HEK293 (cell line): ENCODE measurements at regions not wholly inside any gene's neighbourhood (a gene's known extent, or its start where the extent isn't known, plus 50 kb on each side); places are given as distances from the start of the nearest gene placed in this dataset.

Experiments
- CTCF ChIA-PET: fragments of 350-600 bp; formaldehyde crosslinking; extraction: SDS; loops from one replicate; lab custom pipeline; 2021; ENCODE audit warnings: antibody characterized with exemption; lab: Yijun Ruan, JAX
- POLR2A ChIA-PET: fragments of 300-600 bp; formaldehyde crosslinking; extraction: SDS; loops from one replicate; lab custom pipeline; 2020; ENCODE audit warnings: antibody characterized with exemption, inconsistent platforms; lab: Yijun Ruan, JAX
- H3K27ac ChIP-seq: fragments of 200-500 bp; sonication (Bioruptor generic); 2 replicates; pipeline ENCODE4 v1.5.1; 2014; ENCODE audit warnings: low read depth, low read length, control low read depth, inconsistent platforms; ENCODE audit errors: extremely low read depth
- H3K36me3 ChIP-seq, 2 experiments: fragments of 200-500 bp in 1 of 2; sonication (Bioruptor generic) in 1 of 2; 1 replicate in 1 of 2; 2 replicates in 1 of 2; pipeline ENCODE4 v1.5.1; 2014 to 2017; ENCODE audit warnings: inconsistent platforms in 2 of 2, low read length in 2 of 2; ENCODE audit not compliant: control insufficient read depth in 2 of 2, insufficient read depth in 1 of 2
- H3K4me1 ChIP-seq: fragments of 200-500 bp; sonication (Bioruptor generic); 2 replicates; pipeline ENCODE4 v1.5.1; 2014; ENCODE audit warnings: mild to moderate bottlenecking, low read length, inconsistent platforms; ENCODE audit not compliant: control insufficient read depth, insufficient read depth
- H3K4me3 ChIP-seq: 2 replicates; pipeline ENCODE4 v1.5.1; 2011; ENCODE audit warnings: low read depth, mild to moderate bottlenecking, control low read depth, low read length, moderate library complexity
- H3K9me3 ChIP-seq: fragments of 200-500 bp; sonication (Bioruptor generic); 2 replicates; pipeline ENCODE4 v1.5.1; 2014; ENCODE audit warnings: low read depth, low read length, inconsistent platforms; ENCODE audit not compliant: control insufficient read depth, insufficient read depth
- BCL11A ChIP-seq: fragments of 450-650 bp; formaldehyde crosslinking; IDR thresholded peaks from 2 replicates; pipeline ENCODE4 v1.5.1; 2016; ENCODE audit warnings: low read depth, missing biosample characterization, missing genetic modification characterization
- HOXA7 ChIP-seq: sonication (generic); formaldehyde crosslinking; IDR thresholded peaks from 2 replicates; pipeline ENCODE4 v1.8.1; 2022; ENCODE audit warnings: missing genetic modification reagents, borderline replicate concordance
- KLF1 ChIP-seq: fragments of 450-650 bp; formaldehyde crosslinking; IDR thresholded peaks from 2 replicates; pipeline ENCODE4 v1.5.1; 2016; ENCODE audit warnings: missing biosample characterization, missing genetic modification characterization
- OSR2 ChIP-seq: fragments of 450-650 bp; formaldehyde crosslinking; IDR thresholded peaks from 2 replicates; pipeline ENCODE4 v1.5.1; 2016; ENCODE audit warnings: missing biosample characterization, missing genetic modification characterization
- SCRT2 ChIP-seq: fragments of 450-650 bp; formaldehyde crosslinking; IDR thresholded peaks from 2 replicates; pipeline ENCODE4 v1.5.1; 2016; ENCODE audit warnings: missing biosample characterization, missing genetic modification characterization
- SP7 ChIP-seq: fragments of 450-650 bp; formaldehyde crosslinking; IDR thresholded peaks from 2 replicates; pipeline ENCODE4 v1.5.1; 2016; ENCODE audit warnings: missing biosample characterization, missing genetic modification characterization
- ZEB2 ChIP-seq: fragments of 450-650 bp; formaldehyde crosslinking; IDR thresholded peaks from 2 replicates; pipeline ENCODE4 v1.5.1; 2016; ENCODE audit warnings: missing biosample characterization, missing genetic modification characterization
- ZIC2 ChIP-seq: fragments of 450-650 bp; formaldehyde crosslinking; IDR thresholded peaks from 2 replicates; pipeline ENCODE4 v1.5.1; 2016; ENCODE audit warnings: missing biosample characterization, missing genetic modification characterization
- ZNF132 ChIP-seq: fragments of 450-650 bp; formaldehyde crosslinking; IDR thresholded peaks from 2 replicates; pipeline ENCODE4 v1.5.1; 2017; ENCODE audit warnings: missing biosample characterization, missing genetic modification characterization, borderline replicate concordance
- ZNF19 ChIP-seq: fragments of 450-650 bp; formaldehyde crosslinking; IDR thresholded peaks from 2 replicates; pipeline ENCODE4; 2016; ENCODE audit warnings: missing biosample characterization, missing genetic modification characterization, low read depth
- ZNF24 ChIP-seq: fragments of 450-650 bp; formaldehyde crosslinking; IDR thresholded peaks from 2 replicates; pipeline ENCODE4 v1.5.1; 2016; ENCODE audit warnings: missing biosample characterization, missing genetic modification characterization
- ZNF747 ChIP-seq: fragments of 450-650 bp; formaldehyde crosslinking; IDR thresholded peaks from 2 replicates; pipeline ENCODE4 v1.5.1; 2016; ENCODE audit warnings: missing biosample characterization, missing genetic modification characterization
- ZNF776 ChIP-seq: fragments of 450-650 bp; formaldehyde crosslinking; IDR thresholded peaks from 2 replicates; pipeline ENCODE4 v1.5.0; 2017; ENCODE audit warnings: missing biosample characterization, missing genetic modification characterization, borderline replicate concordance
- TF ChIP-seq, protein P1 (sequence below): fragments of 450-650 bp; formaldehyde crosslinking; IDR thresholded peaks from 2 replicates; pipeline ENCODE4 v1.5.1; 2017; ENCODE audit warnings: missing biosample characterization, missing genetic modification characterization
- TF ChIP-seq, protein P2 (sequence below): fragments of 450-650 bp; formaldehyde crosslinking; IDR thresholded peaks from 2 replicates; pipeline ENCODE4 v1.5.1; 2017; ENCODE audit warnings: missing biosample characterization, mild to moderate bottlenecking, missing genetic modification characterization, moderate library complexity
- TF ChIP-seq, protein P3 (sequence below): fragments of 450-650 bp; formaldehyde crosslinking; IDR thresholded peaks from 2 replicates; pipeline ENCODE4 v1.5.1; 2016; ENCODE audit warnings: missing biosample characterization, missing genetic modification characterization
- TF ChIP-seq, protein P4 (sequence below): fragments of 450-650 bp; formaldehyde crosslinking; IDR thresholded peaks from 2 replicates; pipeline ENCODE4 v1.5.1; 2016; ENCODE audit warnings: missing biosample characterization, missing genetic modification characterization
- TF ChIP-seq, protein P5 (sequence below): fragments of 450-650 bp; formaldehyde crosslinking; conservative IDR thresholded peaks from 2 replicates; pipeline ENCODE4 v1.5.1; 2016; ENCODE audit warnings: low read depth, missing biosample characterization, missing genetic modification characterization

DNA sequence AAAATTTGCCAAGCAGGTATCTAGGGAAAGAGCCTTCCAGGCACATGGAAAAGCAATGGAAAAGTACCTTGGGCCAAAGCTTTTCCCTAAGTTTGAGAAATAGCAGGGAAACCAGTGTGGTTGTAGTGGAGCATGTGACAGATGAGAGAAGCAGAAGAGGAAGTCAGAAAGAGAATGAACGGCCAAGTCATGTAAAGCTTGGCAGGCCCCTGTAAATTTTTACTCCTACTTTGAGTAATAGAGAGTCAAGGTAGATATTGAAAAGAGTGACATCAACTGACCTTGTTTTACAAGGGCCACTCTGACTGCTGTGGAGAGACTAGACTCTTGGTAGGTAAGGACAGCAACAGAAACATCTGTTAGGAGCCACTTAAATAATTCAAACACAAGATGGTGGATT is 180.9 kb upstream of the PRMT6 start:
- Histone ChIP-seq H3K4me3 (no peak overlapping the region), H3K27ac (no peak overlapping the region), H3K36me3 (no peaks in the 10 kb centered on the region), H3K9me3 (no peaks in the 10 kb centered on the region), H3K4me1 (no peaks in the 10 kb centered on the region)
- ChIA-PET CTCF (interaction anchor here (0.6 kb wide), 1 partner anchor 21 kb away, joined by 3 read pairs; no protein-coding TSS in a partner anchor), POLR2A (no interaction called here)
- TF ChIP-seq ZNF24 (tag by site-specific recombination), result no peak
- TF ChIP-seq SCRT2 (tag by site-specific recombination), result no peak
- no peak for TF ChIP-seq SP7 (tag by site-specific recombination)
- no peak for TF ChIP-seq HOXA7 (CRISPR knock-in tag)
- TF ChIP-seq BCL11A (tag by site-specific recombination), result no peak
- no peak for TF ChIP-seq ZNF747 (tag by site-specific recombination)
- no peak for TF ChIP-seq ZNF132
- TF ChIP-seq ZEB2 (tag by site-specific recombination), result no peak
- TF ChIP-seq, protein P1, sequence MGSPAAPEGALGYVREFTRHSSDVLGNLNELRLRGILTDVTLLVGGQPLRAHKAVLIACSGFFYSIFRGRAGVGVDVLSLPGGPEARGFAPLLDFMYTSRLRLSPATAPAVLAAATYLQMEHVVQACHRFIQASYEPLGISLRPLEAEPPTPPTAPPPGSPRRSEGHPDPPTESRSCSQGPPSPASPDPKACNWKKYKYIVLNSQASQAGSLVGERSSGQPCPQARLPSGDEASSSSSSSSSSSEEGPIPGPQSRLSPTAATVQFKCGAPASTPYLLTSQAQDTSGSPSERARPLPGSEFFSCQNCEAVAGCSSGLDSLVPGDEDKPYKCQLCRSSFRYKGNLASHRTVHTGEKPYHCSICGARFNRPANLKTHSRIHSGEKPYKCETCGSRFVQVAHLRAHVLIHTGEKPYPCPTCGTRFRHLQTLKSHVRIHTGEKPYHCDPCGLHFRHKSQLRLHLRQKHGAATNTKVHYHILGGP (tag by site-specific recombination), result no peak
- TF ChIP-seq, protein P2, sequence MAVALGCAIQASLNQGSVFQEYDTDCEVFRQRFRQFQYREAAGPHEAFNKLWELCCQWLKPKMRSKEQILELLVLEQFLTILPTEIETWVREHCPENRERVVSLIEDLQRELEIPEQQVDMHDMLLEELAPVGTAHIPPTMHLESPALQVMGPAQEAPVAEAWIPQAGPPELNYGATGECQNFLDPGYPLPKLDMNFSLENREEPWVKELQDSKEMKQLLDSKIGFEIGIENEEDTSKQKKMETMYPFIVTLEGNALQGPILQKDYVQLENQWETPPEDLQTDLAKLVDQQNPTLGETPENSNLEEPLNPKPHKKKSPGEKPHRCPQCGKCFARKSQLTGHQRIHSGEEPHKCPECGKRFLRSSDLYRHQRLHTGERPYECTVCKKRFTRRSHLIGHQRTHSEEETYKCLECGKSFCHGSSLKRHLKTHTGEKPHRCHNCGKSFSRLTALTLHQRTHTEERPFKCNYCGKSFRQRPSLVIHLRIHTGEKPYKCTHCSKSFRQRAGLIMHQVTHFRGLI, result no peak
- TF ChIP-seq, protein P3, sequence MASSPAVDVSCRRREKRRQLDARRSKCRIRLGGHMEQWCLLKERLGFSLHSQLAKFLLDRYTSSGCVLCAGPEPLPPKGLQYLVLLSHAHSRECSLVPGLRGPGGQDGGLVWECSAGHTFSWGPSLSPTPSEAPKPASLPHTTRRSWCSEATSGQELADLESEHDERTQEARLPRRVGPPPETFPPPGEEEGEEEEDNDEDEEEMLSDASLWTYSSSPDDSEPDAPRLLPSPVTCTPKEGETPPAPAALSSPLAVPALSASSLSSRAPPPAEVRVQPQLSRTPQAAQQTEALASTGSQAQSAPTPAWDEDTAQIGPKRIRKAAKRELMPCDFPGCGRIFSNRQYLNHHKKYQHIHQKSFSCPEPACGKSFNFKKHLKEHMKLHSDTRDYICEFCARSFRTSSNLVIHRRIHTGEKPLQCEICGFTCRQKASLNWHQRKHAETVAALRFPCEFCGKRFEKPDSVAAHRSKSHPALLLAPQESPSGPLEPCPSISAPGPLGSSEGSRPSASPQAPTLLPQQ, result no peak
- no peak for TF ChIP-seq OSR2 (tag by site-specific recombination)
- TF ChIP-seq ZNF19, result no peak
- no peak for TF ChIP-seq ZNF776

DNA sequence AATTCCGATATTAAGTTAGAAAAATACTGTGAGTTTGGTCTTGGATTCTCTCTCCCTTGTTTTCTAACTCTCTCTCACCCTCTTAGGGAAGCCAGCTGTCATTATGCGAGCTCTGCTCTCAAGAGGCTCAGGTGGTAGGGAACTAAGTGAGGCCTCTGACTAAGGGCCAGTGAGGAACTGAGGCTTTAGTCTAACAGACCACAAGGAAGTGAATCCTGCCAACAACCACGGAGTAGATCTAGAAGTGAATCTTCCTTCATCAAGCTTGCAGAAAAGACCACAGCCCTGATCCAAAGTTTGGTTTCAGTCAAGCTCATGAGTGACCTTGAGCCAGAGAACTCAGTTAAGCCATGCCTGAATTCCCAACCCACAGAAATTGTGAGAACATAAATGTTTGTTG is 180.1 kb upstream of the PRMT6 start:
- POLR2A ChIA-PET, result no interaction called here
- H3K4me1 ChIP-seq, result no peaks in the 10 kb centered on the region
- H3K27ac ChIP-seq, result no peak overlapping the region
- H3K36me3 ChIP-seq, result no peaks in the 10 kb centered on the region
- CTCF ChIA-PET, result no interaction called here
- H3K4me3 ChIP-seq, result no peak overlapping the region
- no peak for TF ChIP-seq ZIC2 (tag by site-specific recombination)
- TF ChIP-seq, protein P4, sequence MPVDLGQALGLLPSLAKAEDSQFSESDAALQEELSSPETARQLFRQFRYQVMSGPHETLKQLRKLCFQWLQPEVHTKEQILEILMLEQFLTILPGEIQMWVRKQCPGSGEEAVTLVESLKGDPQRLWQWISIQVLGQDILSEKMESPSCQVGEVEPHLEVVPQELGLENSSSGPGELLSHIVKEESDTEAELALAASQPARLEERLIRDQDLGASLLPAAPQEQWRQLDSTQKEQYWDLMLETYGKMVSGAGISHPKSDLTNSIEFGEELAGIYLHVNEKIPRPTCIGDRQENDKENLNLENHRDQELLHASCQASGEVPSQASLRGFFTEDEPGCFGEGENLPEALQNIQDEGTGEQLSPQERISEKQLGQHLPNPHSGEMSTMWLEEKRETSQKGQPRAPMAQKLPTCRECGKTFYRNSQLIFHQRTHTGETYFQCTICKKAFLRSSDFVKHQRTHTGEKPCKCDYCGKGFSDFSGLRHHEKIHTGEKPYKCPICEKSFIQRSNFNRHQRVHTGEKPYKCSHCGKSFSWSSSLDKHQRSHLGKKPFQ, result no peak
- TF ChIP-seq KLF1 (tag by site-specific recombination), result no peak
- TF ChIP-seq, protein P5, sequence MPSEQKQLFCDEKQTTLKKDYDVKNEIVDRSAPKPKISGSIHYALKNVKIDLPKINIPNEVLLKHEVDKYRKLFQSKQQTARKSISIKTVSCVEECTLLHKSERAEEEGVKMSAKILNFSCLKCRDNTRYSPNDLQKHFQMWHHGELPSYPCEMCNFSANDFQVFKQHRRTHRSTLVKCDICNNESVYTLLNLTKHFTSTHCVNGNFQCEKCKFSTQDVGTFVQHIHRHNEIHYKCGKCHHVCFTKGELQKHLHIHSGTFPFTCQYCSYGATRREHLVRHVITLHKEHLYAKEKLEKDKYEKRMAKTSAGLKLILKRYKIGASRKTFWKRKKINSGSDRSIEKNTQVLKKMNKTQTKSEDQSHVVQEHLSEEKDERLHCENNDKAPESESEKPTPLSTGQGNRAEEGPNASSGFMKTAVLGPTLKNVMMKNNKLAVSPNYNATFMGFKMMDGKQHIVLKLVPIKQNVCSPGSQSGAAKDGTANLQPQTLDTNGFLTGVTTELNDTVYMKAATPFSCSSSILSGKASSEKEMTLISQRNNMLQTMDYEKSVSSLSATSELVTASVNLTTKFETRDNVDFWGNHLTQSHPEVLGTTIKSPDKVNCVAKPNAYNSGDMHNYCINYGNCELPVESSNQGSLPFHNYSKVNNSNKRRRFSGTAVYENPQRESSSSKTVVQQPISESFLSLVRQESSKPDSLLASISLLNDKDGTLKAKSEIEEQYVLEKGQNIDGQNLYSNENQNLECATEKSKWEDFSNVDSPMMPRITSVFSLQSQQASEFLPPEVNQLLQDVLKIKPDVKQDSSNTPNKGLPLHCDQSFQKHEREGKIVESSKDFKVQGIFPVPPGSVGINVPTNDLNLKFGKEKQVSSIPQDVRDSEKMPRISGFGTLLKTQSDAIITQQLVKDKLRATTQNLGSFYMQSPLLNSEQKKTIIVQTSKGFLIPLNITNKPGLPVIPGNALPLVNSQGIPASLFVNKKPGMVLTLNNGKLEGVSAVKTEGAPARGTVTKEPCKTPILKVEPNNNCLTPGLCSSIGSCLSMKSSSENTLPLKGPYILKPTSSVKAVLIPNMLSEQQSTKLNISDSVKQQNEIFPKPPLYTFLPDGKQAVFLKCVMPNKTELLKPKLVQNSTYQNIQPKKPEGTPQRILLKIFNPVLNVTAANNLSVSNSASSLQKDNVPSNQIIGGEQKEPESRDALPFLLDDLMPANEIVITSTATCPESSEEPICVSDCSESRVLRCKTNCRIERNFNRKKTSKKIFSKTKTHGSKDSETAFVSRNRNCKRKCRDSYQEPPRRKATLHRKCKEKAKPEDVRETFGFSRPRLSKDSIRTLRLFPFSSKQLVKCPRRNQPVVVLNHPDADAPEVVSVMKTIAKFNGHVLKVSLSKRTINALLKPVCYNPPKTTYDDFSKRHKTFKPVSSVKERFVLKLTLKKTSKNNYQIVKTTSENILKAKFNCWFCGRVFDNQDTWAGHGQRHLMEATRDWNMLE (tag by site-specific recombination), result no peak
- TF ChIP-seq, all 188 proteins: peak for 0
- no peaks in the 10 kb centered on the region for H3K9me3 ChIP-seq
